GM13976 (cell line): ENCODE measurements at regions not wholly inside any gene's neighbourhood (a gene's known extent, or its start where the extent isn't known, plus 50 kb on each side); places are given as distances from the start of the nearest gene placed in this dataset.

Experiments
- DNase-seq: peaks from one replicate; pipeline ENCODE4 v3.0.0; 2012; ENCODE audit warnings: low spot score
- CTCF ChIP-seq: IDR thresholded peaks from 2 replicates; pipeline ENCODE4 v1.5.1; 2012; ENCODE audit warnings: borderline replicate concordance, mild to moderate bottlenecking; ENCODE audit not compliant: insufficient read depth; ENCODE audit errors: extremely low read depth, missing control alignments, control extremely low read depth
- in situ Hi-C: fragments of 300-500 bp; cut with MboI; formaldehyde crosslinking; loops from one replicate; pipeline ENCODE4 v1.12.0; 2022; ENCODE audit warnings: low sequenced_read_pairs, mixed read lengths, inconsistent platforms; ENCODE audit not compliant: unreplicated experiment

GRCh38 chr1:182126272-182126800 is 64.8 kb upstream of the ZNF648 start:
- no peak for TF ChIP-seq CTCF
- in situ Hi-C loops = no loop called here
- no peak for DNase-seq

- no peak for DNase-seq
Measured at GRCh38 chr1:182122913-182123260, 61.4 kb upstream of the ZNF648 start.

GRCh38 chr1:182122256-182122912 is 60.9 kb upstream of the ZNF648 start:
- in situ Hi-C loops = no loop called here

More at GRCh38 chr1:182122913-182123260, 61.4 kb upstream of the ZNF648 start:
- no peak for TF ChIP-seq CTCF
- in situ Hi-C loops = no loop called here

GRCh38 chr1:182121787-182122186 is 60.3 kb upstream of the ZNF648 start:
- TF ChIP-seq CTCF = no peak
- in situ Hi-C loops = no loop called here
- no peak for DNase-seq

More at GRCh38 chr1:182122256-182122912, 60.9 kb upstream of the ZNF648 start:
- TF ChIP-seq CTCF = no peak
- DNase-seq = no peak

GRCh38 chr1:182120411-182121258 is 59.1 kb upstream of the ZNF648 start:
- DNase-seq = no peak
- in situ Hi-C loops = no loop called here
- TF ChIP-seq CTCF = no peak

- in situ Hi-C loops = no loop called here
- no peak for TF ChIP-seq CTCF
- DNase-seq = no peak
Measured at GRCh38 chr1:182119631-182120030, 58.1 kb upstream of the ZNF648 start.
